UCSD-AML1 (cell line): ENCODE measurements at regions not wholly inside any gene's neighbourhood (a gene's known extent, or its start where the extent isn't known, plus 50 kb on each side); places are given as distances from the start of the nearest gene placed in this dataset.
"Not testable (repeated sequence)": the region's sequence is repeated elsewhere in the genome, so short reads cannot be mapped to it uniquely, and the experiment has no call there.

ENCODE experiments used
- DNase-seq: peaks from one replicate; lab custom pipeline; 2025; ENCODE audit not compliant: unreplicated experiment; lab: John Stamatoyannopoulos, UW

GRCh38 chr13:50406831-50407230 lies 391.6 kb downstream of the KCNRG start:
- no peak for DNase-seq

- DNase-seq: no peak
Observed at GRCh38 chr13:50408068-50408467, 392.8 kb downstream of the KCNRG start.

- DNase-seq: no peak
Observed at GRCh38 chr13:50409220-50409619, 394.0 kb downstream of the KCNRG start.

- no peak for DNase-seq
Observed at GRCh38 chr13:50410921-50411746, 395.9 kb downstream of the KCNRG start.

- DNase-seq: no peak
Observed at GRCh38 chr13:50412046-50412617, 396.9 kb downstream of the KCNRG start.

- DNase-seq: no peak
Observed at GRCh38 chr13:50414640-50415039, 399.4 kb downstream of the KCNRG start.

- no peak for DNase-seq
Observed at GRCh38 chr13:50415428-50415827, 400.2 kb downstream of the KCNRG start.

- no peak for DNase-seq
Observed at GRCh38 chr13:50417597-50417996, 402.4 kb downstream of the KCNRG start.

- DNase-seq: no peak
Observed at GRCh38 chr13:50419331-50419865, 404.2 kb downstream of the KCNRG start.

GRCh38 chr13:50419896-50420295 lies 404.7 kb downstream of the KCNRG start:
- no peak for DNase-seq

- DNase-seq: no peak
Observed at GRCh38 chr13:50420718-50421472, 405.7 kb downstream of the KCNRG start.

- DNase-seq: no peak
Observed at GRCh38 chr13:50421473-50422130, 406.4 kb downstream of the KCNRG start.

GRCh38 chr13:50422181-50423148 lies 407.2 kb downstream of the KCNRG start:
- DNase-seq: no peak

GRCh38 chr13:50424993-50425392 lies 409.7 kb downstream of the KCNRG start:
- no peak for DNase-seq

GRCh38 chr13:50425772-50426171 lies 410.5 kb downstream of the KCNRG start:
- DNase-seq: no peak

GRCh38 chr13:50426927-50427326 lies 411.7 kb downstream of the KCNRG start:
- no peak for DNase-seq

- DNase-seq: not testable (repeated sequence)
Observed at GRCh38 chr13:50427511-50427910, 412.3 kb downstream of the KCNRG start.

GRCh38 chr13:50428183-50428877 lies 413.1 kb downstream of the KCNRG start:
- DNase-seq: no peak

GRCh38 chr13:50435011-50435410 lies 408.5 kb downstream of the DLEU7 start:
- DNase-seq: no peak
